B cell (primary cell): ENCODE measurements at regions not wholly inside any gene's neighbourhood (a gene's known extent, or its start where the extent isn't known, plus 50 kb on each side); places are given as distances from the start of the nearest gene placed in this dataset.

Source experiments
- EZH2 ChIP-seq: IDR thresholded peaks from 2 replicates; pipeline ENCODE4 v1.6.1; 2012; ENCODE audit warnings: borderline replicate concordance, low read depth, mild to moderate bottlenecking, moderate library complexity, low read length; ENCODE audit not compliant: insufficient read depth, poor library complexity, severe bottlenecking
- TF ChIP-seq, protein P1 (sequence below): fragments of 200-600 bp; IDR thresholded peaks from one replicate; pipeline ENCODE4 v1.8.0; 2022; ENCODE audit warnings: antibody characterized with exemption, mild to moderate bottlenecking

DNA sequence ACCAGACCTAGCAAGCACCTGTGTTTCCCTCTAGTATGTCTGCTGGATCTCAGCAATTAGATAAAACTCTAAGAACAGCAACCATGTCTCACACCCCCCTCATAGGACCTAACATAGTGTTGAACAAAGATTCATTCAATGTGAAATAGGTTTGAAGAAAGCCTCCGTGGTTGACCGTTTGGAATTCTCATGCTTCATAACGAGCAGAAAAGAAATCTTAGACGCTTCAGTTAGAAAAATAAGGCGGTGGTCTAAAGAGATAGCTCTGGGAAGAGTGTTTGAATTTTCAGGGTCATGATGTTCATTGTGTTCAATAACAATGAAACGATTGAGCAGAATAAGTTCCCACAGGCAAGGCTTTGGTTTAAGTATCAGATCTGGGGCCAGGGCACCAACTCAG is 332.9 kb downstream of the COG6 start:
- TF ChIP-seq, protein P1, sequence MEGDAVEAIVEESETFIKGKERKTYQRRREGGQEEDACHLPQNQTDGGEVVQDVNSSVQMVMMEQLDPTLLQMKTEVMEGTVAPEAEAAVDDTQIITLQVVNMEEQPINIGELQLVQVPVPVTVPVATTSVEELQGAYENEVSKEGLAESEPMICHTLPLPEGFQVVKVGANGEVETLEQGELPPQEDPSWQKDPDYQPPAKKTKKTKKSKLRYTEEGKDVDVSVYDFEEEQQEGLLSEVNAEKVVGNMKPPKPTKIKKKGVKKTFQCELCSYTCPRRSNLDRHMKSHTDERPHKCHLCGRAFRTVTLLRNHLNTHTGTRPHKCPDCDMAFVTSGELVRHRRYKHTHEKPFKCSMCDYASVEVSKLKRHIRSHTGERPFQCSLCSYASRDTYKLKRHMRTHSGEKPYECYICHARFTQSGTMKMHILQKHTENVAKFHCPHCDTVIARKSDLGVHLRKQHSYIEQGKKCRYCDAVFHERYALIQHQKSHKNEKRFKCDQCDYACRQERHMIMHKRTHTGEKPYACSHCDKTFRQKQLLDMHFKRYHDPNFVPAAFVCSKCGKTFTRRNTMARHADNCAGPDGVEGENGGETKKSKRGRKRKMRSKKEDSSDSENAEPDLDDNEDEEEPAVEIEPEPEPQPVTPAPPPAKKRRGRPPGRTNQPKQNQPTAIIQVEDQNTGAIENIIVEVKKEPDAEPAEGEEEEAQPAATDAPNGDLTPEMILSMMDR = no peak
- no peak for TF ChIP-seq EZH2
